Testis (tissue), 2 donors: ENCODE measurements at regions not wholly inside any gene's neighbourhood (a gene's known extent, or its start where the extent isn't known, plus 50 kb on each side); places are given as distances from the start of the nearest gene placed in this dataset.

Experiments
- CTCF ChIP-seq, 3 experiments: fragments of 450-650 bp in 2 of 3; fragments of 200-600 bp in 1 of 3; sonication (generic) in 1 of 3; IDR thresholded peaks; one replicate each; pipeline ENCODE4 v1.5.1; 2016 to 2019; ENCODE audit warnings: antibody characterized with exemption in 3 of 3, mild to moderate bottlenecking in 2 of 3, moderate library complexity in 1 of 3
- POLR2A ChIP-seq: fragments of 450-650 bp; IDR thresholded peaks from one replicate; pipeline ENCODE4 v1.6.1; 2017; ENCODE audit warnings: antibody characterized with exemption, mild to moderate bottlenecking, moderate library complexity

GRCh38 chr5:68683632-68684036 is 410.2 kb upstream of the SLC30A5 start:
- TF ChIP-seq CTCF (IDR thresholded peaks at IDR 0.05) (no peak), POLR2A (no peak)
